Stimulated activated CD8-positive, alpha-beta memory T cell treated with anti-CD3 and anti-CD28 coated beads, Interleukin-15, amount 100 ng/mL, for 4 hours (primary cell): ENCODE measurements at regions not wholly inside any gene's neighbourhood (a gene's known extent, or its start where the extent isn't known, plus 50 kb on each side); places are given as distances from the start of the nearest gene placed in this dataset.

Experiments used
- DNase-seq, 2 donors: peaks; one replicate each; pipeline ENCODE4 v3.0.0-alpha.2; 2020; ENCODE audit warnings: low read depth in 2 of 2

DNA sequence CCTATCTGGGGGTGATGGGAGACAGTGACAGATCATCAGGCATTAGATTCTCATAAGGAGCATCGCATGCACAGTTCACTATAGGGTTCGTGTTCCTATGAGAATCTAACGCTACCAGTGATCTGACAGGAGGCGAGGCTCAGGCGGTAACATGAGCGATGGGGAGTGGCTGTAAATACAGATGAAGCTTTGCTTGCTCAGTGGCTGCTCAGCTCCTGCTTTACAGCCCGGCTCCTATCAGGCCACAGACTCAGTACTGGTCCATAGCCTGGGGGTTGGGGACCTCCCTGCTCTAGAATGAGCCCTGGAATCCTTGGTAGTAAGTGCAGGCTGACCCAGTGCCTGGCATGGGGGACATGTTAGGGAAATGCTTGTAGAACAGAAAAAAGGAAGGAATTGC, 426.0 kb downstream of the TYW1 start:
- DNase-seq = no peak

DNA sequence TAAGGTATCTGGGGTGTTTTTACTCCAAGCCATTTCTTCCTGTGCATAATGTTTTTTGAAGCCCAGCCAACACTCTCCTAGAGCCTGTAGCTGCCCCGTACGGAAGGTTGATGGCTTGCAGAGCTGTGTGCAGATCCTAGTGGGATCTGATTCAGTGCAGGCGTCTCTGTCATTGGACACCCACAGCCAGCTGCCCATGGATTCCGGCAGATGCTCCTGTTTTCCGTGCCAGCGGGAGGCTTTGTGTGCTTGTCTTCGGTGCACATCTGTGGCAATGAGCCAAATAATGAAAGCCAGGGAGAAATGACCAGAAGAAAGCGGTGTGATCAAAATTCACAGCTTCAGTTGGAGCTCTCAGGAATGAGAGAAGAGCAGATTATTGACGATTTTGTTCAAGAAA, 426.4 kb downstream of the TYW1 start:
- no peak for DNase-seq

DNA sequence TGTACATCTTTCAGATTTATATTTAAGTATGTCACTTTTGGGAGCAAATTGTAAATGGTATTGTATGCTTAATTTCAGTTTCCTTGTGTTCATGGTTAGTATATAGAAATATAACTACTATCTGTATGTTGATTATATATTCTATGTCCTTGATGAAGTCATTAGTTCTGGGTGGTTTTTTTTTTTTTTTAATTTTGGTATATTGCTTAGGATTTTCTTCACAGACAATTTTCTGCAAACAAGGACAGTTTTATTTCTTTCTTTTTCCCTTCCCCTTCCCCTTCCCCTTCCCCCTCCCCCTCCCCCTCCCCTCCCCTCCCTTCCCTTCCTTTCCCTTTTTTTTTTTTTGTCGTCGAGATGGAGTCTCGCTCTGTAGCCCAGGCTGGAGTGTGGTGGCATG, 430.0 kb downstream of the TYW1 start:
- DNase-seq = no peak

DNA sequence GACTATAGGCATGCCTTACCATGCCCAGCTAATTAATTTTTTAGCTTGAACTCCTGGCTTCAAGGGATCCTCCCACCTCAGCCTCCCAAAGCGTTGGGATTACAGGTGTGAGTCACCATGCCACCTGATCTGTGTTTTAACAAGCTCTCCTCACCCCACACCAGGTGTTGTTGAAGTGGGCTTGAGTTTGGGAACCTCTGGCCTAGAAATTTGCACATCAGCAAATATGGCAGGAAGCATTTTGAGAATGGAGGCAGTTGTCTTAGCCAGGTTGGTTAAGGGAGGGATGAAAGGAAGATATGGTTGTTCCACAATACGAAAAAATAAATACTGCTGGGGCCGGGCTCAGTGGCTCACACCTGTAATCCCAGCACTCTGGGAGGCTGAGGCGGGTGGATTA, 433.1 kb downstream of the TYW1 start:
- no peak for DNase-seq

DNA sequence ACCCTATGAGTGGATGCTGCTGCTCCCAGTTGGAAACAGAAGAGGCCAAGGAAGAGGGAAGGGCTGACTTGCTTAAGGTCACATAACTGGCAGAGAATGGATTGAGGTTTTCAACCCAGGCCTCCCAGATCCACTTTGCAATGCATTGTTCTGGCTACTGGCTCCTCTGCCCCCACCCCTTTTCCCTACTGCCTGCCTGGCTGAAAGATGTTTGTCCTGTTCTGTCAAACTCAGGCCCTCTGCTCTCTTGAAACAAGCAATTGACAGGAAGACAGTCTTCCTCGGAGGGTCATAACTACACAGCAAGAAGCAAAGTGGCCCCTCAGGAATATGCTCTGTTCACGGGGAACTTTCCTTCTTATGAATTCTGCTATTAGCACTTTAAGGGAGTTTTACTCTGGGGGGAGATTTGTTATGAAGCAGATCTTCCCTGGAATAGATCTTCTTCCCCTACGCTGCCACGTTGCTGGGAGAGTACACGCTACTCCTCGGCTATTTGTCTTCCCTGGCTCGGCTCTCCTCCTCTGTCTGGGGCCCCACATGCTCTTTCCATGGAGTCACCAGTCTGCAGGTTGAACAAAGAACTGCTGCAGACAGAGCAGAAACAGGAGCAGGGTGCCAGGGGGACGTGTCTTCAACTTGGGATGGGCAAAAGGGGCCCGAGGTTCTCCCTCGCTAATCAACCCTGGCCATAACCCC, 436.1 kb downstream of the TYW1 start:
- no peak for DNase-seq

DNA sequence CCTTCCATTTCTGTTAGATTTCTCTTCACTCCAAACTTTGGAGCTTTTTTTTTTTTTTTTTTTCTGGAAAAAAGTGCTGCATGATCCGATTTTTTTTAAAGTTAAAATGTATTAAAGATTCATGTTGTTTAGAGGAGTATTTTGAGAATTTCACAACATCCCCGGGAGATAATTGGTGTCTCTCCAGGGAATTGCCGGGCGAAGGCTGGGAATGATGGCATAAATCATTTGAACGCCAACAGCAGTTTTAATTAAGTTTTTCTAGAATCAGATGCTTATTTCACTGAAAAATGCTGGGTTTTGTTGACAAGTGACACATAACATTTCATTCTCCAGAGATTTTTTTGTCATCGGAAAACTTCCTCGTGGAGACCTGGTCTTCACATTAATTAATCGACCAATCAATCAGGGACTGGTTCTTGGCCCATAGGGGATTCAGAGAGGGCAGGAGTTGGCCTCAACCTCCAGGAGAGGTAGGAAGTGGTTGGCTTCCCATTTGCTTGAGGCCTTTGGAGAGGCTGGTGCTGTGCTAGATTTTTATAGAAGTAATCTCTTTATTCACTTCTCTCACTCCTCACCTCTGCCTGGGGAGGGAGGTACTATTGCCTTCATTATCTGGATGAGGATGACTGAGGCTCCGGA, 439.4 kb downstream of the TYW1 start:
- DNase-seq = no peak

DNA sequence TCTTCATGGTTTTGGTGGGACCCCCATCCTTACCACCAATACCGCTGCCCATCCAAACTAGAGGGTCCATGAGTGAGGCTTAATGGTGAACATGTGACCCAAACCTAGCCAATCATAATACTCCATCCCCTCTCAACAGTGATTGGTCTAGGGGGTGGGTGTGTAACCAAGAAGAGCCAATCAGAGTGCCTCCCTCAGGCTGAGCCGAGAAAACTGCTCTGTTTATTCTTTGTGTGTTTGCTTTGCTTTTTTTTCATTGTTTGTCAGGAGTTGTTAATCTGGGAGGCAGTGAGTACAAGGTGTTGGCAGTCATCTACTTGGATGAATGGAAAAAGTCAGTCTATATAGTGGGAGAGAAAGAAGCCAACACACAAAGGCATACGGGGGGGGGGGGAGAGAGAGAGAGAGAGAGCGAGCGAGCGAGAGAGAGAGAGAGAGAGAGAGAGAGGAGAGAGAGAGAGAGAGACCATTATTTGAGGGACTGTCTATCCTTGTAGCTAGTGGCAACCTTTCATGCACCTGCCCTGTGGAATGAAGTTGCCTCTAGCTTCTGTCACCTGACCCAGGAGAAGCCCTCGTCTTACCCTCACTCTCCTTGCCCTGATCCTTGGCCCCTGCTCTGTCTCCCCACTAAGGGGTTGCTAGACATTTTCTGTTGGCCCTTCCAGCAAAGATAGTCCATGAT, 441.7 kb downstream of the TYW1 start:
- DNase-seq = no peak

DNA sequence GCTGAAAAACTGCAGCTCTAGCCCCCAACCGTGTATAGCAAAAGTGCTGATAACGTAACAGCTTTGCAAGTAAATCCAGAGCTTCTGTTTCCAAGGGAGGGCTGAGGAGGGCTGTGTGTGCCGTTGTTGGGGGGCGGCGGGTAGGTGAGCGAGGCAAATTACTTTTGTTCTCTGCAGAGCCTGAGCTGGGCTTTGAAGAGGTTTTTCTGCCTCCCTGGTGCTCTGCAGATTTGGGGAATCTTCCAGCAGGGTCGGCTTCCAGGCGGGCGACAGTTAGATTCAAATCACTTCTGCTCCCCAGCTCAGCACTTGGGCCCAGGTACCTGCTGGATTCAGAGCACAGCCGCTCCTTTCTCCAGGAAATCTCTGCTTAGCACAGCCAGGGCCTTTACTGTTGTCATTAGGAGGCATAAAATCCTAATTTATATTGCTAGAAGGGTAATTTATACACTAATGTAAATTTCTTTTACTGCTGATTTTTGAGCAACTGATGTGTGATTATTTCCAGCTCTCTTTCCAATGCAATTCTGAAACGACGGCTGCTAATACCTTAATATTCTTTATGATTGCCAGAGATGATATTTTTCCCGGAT, 442.4 kb downstream of the TYW1 start:
- DNase-seq = no peak

DNA sequence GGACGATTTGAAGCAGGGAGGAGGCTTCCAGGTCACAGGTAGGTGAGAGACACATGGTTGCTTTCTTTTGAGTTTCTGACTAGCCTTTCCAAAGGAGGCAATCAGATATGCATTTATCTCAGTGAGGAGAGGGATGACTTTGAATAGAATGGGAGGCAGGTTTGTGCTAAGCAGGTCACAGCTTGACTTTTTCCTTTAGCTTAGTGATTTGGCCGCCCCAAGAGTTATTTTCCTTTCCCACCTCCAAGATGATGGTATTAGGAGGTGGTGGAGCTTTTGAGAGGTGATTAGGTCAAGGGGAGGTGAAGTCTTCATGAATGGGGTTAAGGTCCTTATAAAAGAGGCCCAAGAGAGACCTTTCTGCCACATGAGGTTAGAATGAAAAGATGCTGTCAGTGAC, 443.7 kb downstream of the TYW1 start:
- DNase-seq = no peak

DNA sequence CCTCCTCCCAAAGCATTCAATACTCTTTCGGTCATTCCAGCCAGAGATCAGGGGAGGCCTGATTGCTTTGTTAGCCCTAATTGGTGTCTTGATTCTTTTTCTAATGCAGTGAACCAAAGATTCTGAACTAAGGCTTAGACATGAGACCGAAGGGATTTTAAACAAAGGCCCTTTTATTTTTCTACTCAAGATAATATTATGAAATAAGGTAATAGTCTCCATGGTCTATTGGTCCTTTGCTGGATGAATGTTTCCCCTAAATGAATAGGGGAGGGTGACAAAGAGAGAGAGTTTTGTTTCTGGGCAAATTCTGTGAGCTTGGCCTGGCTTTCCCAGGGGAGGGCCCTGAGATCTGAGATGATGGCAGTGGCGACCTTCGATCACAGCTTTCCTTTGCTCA, 449.1 kb downstream of the TYW1 start:
- no peak for DNase-seq

DNA sequence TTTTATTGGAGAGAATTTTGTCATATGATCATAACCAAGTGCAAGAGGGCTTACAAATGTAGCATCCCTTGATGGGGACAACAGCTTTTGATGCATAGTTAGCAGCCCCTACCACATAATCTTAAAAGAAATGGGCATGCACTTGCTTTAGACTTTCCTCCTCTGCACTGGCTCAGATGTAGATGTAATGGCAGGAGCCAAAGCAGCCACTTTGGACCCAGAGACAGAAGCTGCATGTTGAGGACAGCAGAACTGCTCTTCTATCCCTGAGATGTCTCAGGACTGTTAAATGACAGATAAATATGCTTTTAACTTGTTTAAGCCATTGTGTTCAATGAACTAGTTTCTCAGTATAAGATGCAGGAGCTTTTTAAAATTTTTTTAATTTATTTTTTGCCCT, 450.7 kb downstream of the TYW1 start:
- DNase-seq = no peak

DNA sequence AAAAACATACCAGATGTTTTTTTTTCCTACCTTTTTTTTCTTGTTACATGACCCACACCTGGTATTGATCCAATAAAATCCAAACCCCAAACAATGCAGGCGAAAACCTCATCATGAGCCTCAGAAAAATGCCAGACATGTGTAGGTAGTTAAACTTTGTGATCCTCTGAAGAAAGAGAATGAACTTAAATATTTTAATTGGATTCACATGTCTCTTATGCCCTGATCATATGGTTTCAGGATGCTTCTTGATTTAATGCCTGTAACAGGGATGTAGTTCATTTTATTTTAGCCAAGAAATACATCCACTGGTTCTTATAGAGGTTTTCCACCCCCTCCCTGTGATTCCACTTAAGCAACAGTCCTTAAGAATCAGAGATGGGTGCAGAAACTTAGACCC, 451.6 kb downstream of the TYW1 start:
- DNase-seq = no peak

DNA sequence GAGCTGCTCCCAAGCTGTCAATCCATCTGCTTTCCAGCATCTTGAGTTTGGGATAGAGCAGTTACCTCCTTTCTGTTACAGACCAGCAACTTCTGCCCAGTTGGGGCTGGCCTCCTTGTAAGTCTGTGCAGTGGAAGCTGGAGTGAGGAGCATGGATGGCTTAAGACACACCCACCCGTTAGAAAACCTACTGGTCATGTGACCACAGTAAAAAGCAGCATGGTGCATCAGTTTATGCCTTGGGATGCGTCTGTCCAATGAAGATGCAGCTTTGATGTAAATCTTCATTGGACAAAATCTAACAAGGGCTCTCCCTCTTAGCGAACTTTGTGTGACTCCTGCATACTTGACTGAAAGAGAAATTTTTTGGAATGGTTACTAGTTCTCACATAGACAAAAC, 453.5 kb downstream of the TYW1 start:
- DNase-seq = no peak

DNA sequence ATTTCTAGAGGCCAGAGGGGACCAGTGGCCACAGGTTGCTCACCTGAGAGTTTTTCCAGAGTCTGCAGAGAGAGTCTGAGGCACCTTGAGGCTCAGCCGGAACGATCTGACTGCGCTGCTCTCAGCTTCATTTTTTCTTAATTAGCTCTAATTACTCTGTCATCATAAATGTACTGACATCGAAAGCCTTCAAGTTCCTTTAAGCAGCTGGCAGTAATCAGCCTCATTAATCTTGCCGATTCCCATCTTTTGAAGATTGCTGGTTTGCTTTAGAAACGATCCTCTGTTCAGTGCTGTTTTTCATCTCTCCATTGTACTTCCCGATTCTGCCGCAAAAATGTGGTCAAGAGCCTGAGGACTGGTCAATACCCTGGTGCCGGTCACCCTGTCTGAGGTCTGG, 454.7 kb downstream of the TYW1 start:
- DNase-seq = no peak

DNA sequence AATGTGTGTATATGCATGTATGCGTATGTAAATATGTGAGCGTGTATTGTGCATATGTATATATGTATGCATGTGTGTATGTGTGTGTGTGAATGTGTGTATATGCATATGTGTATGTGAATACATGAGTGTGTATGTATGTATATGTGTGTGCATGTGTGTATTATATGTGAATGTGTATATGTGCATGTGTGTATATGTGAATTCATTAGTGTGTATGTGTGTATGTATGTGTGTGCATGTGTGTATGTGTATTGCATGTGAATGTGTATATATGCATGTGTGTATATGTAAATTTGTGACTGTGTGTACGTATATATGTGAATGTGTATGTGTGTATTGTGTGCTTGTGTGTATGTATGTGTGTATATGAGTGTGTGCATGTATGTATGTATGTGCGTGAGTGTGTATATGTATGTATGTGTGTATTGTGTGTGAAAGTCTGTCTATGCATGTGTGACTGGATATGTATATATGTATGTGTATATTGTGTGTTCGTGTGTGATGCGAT, 455.9 kb downstream of the TYW1 start:
- no peak for DNase-seq

DNA sequence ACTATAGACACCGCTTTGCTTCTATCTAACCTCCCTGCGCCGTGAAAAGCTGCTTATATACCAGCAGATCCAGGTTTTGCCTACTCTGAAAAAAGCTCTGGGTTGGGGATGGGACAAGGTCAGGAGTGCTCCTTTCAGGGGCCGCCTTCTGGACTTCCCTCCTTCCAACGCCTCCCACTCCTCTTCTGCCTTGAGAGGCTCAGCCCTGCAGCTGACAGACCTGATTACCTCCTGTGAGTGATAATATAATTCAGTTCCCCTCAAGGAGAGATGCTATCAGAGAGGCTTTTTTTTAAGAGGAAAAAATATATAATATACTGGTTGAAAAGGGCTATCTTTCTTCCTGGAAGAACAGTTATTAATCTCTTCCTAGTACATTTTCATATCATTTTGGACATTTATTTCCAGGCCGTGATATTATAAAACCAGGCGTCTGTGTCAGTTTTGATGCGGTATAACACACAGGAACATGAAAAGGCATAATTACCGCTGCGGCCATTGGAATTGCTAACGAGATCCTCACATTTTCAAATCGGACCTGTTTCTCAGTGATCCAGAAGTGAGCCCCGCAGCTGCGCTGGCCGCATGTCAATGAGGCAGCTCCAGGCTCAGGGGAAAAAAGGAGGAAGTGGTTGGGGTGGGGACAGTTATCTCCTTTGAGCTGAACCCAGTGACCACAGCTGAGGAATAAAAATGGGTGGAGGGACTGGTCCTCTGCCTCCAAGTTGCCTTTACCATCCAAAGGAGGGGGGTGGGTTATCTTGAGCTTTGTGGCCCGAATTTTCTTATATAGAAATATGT, 457.1 kb downstream of the TYW1 start:
- no peak for DNase-seq

DNA sequence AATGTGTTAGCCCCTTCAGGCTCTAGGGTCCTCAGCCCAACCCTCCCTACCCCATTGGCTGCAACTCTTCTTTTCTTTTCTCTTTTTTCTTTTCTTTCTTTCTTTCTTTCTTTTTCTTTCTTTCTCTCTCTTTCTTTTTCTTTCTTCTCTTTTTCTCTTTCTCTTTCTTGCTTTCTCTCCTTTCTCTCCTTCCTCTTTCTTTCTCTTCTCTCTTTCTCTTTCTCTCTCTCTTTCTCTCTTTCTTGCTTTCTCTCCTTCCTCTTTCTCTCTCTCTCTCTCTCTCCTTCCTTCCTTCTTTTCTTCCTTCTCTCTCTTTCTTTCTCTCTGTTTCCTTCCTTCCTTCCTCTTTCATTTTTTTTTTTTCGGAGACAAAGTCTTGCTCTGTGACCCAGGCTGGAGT, 458.9 kb downstream of the TYW1 start:
- DNase-seq = no peak

DNA sequence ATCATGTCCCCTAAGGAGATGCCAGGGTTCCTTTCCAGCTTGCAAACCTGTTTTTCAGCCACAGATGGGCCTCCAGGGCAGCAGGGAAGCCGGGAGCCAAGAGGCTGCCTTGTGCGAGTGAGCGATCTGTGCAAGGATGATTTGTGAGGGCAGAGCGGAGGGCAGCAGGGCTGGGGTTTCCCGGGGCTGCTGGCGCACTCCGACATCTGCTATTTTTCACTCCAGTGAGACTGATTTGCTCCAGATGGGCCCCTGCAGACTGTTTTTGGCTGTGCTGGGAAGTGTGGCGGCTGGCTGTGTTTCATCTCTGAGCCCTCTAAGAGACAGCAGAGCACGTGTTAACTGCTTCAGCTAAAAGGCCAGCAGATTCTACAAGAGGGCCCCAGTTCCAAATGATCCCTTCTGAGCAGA, 466.2 kb downstream of the TYW1 start:
- no peak for DNase-seq

DNA sequence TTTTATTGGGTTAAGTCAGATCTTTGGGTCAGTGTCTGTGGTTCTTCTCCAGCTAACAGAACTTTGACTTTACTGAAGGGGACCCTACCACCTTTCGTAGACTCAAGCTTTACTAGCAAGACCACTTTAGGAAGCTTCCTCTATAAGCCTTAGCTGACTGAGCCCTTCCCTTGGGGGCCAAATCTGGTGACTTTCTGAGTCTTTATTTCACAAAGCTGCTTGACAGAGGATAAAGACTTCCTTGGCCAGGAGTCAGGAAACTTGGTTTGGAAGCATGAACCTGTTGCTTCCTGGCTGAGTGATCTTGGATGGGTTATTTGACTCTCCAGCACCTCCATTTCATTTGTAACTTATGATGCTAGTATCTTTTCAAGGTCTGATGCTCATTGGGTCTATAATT, 466.7 kb downstream of the TYW1 start:
- no peak for DNase-seq

DNA sequence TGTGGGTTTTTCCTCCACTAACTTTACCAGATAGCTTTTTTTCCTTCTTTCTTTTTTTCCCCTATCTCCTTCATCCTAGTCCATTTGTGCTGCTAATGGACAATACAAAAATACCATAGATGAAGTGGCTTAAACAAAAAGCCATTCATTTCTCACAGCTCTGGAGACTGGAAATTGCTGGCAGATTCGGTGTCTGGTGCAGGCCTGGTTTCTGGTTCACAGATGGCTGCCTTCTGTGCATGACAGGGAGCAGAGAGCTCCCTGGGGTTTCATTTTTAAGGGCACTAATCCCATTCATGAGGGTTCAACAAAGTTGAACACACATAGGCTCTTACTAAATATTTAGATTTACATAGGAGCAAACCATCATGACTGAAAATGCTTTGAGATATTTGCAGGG, 467.4 kb downstream of the TYW1 start:
- DNase-seq = no peak

DNA sequence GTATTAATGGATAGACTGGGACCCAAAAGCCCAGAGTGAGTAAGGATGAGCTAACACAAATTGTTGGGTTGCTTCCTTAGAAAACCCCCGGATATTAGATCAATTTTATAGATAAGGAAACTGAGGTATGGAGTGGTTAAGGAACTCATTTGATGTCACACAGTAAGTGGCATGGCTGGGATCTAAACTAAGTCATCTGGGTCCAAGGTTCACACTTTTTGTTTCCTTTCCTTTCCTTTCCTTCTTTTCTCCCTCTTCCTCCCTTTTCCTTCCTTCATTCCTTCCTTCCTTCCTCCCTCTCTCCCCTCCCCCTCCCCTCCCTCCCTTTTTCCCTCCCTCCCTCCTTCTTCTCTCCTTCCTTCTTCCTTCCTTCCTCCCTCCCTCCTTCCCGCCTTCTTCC, 469.5 kb downstream of the TYW1 start:
- DNase-seq = no peak

DNA sequence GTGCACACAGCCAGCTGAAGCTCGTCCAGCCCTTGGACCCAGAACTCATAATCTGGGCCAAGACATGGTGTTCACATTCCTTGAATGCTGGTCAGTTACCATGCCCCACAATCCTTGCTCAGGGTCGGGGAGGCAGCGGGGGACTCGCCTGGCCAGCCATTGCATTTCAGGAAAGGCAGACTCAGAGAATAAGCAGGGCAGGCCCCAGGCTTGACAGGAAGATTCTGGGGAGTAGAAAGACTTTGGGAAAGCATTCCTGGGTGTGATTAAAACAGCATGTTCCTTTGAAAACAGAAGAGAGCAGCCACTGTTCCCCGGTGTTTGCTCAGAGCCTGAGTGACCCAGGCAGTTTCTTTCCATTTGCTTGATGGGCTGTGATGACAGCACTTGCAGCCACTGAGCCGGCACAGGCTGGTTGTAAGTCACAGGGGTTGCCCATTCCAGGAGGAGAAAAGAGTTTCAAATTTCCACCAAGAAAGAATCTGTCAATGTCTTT, 473.7 kb downstream of the TYW1 start:
- DNase-seq = no peak
